HepG2 (cell line): ENCODE measurements at regions not wholly inside any gene's neighbourhood (a gene's known extent, or its start where the extent isn't known, plus 50 kb on each side); places are given as distances from the start of the nearest gene placed in this dataset.

Source experiments
- ATAC-seq: fragments of 200-7000 bp; cut with Tn5 transposase; 3 replicates; pipeline ENCODE4 v1.9.1; 2020; ENCODE audit warnings: mild to moderate bottlenecking, moderate library complexity
- BruUV-seq: library from RNA; stranded (reverse); fragments of 400-500 nt; replicated peaks from 2 replicates; lab custom pipeline; 2021; lab: Mats Ljungman, UMichigan
- CTCF ChIA-PET: fragments of 300-600 bp; formaldehyde crosslinking; extraction: SDS; loops from one replicate; lab custom pipeline; 2021; ENCODE audit warnings: low total read pairs, inconsistent platforms, low intra/inter-chr PET ratio; lab: Yijun Ruan, JAX
- POLR2A ChIA-PET: fragments of 350-600 bp; sonication (Branson Sonifier 250); formaldehyde crosslinking; loops from one replicate; lab custom pipeline; 2020; ENCODE audit warnings: antibody characterized with exemption, inconsistent platforms; lab: Yijun Ruan, JAX
- DNase-seq: peaks from one replicate; pipeline ENCODE4 v3.0.0-alpha.2; 2015; ENCODE audit warnings: low spot score
- FAIRE-seq: peaks from 3 replicates; lab custom pipeline; 2011; peaks lifted over from hg19 to GRCh38; lab: Jason Lieb, UNC
- H2AFZ ChIP-seq: one replicate; pipeline ENCODE4 v1.6.1; 2011; ENCODE audit warnings: low read length, inconsistent platforms
- H3K27ac ChIP-seq: fragments of 300-600 bp; 3 replicates; pipeline ENCODE4 v1.8.0; 2011; ENCODE audit warnings: mixed run types, mild to moderate bottlenecking, mixed read lengths, low read length, inconsistent platforms; ENCODE audit not compliant: insufficient read depth; ENCODE audit errors: extremely low read length
- H3K27me3 ChIP-seq, 2 experiments: fragments of 200-600 bp in 1 of 2; 2 replicates in 1 of 2; 3 replicates in 1 of 2; pipeline versions ENCODE4 v1.6.0 to v1.8.0; 2011; ENCODE audit warnings: low read length in 2 of 2, mild to moderate bottlenecking in 2 of 2, moderate library complexity in 2 of 2, inconsistent platforms in 1 of 2; ENCODE audit not compliant: insufficient read depth in 2 of 2, control insufficient read depth in 1 of 2
- H3K36me3 ChIP-seq, 2 experiments: fragments of 200-600 bp in 1 of 2; replicated peaks in 1 of 2; 2 replicates in 1 of 2; 3 replicates in 1 of 2; pipeline versions ENCODE4 v1.5.1 to v1.8.0; 2011; ENCODE audit warnings: low read length in 2 of 2, inconsistent platforms in 1 of 2; ENCODE audit not compliant: insufficient read depth in 2 of 2, control insufficient read depth in 1 of 2
- H3K4me1 ChIP-seq: 2 replicates; pipeline ENCODE4 v1.5.1; 2012; ENCODE audit warnings: low read length, inconsistent platforms; ENCODE audit not compliant: insufficient read depth
- H3K4me2 ChIP-seq: 2 replicates; pipeline ENCODE4 v1.6.0; 2011; ENCODE audit warnings: low read depth, low read length, inconsistent platforms
- H3K4me3 ChIP-seq, 3 experiments: fragments of 200-600 bp in 1 of 3; sonication (generic), shearing (Covaris generic) in 1 of 3; replicated peaks in 1 of 3; 2 replicates each; pipeline ENCODE4 v1.5.1; 2011 to 2016; ENCODE audit warnings: low read length in 3 of 3, inconsistent platforms in 2 of 3, low read depth in 2 of 3, mild to moderate bottlenecking in 2 of 3, control low read depth in 1 of 3, mixed read lengths in 1 of 3; ENCODE audit not compliant: insufficient read depth in 1 of 3
- H3K79me2 ChIP-seq: one replicate; pipeline ENCODE4 v1.6.1; 2011; ENCODE audit warnings: low read length, inconsistent platforms; ENCODE audit not compliant: insufficient read depth
- H3K9ac ChIP-seq: 2 replicates; pipeline ENCODE4 v1.6.0; 2011; ENCODE audit warnings: mild to moderate bottlenecking, low read depth, low read length, inconsistent platforms; ENCODE audit not compliant: insufficient read depth
- H3K9me3 ChIP-seq: 2 replicates; pipeline ENCODE4 v1.5.1; 2012; ENCODE audit warnings: mild to moderate bottlenecking, low read length
- H4K20me1 ChIP-seq: 2 replicates; pipeline ENCODE4 v1.6.0; 2011; ENCODE audit warnings: inconsistent platforms, mild to moderate bottlenecking, low read length, moderate library complexity; ENCODE audit not compliant: insufficient read depth
- CENPT ChIP-seq: sonication (generic); formaldehyde crosslinking; IDR thresholded peaks from 2 replicates; pipeline ENCODE4 v1.8.0; 2022; ENCODE audit warnings: low read depth, mild to moderate bottlenecking, moderate library complexity, missing genetic modification reagents
- GMEB2 ChIP-seq: IDR thresholded peaks from 2 replicates; pipeline ENCODE4 v1.6.1; 2016; ENCODE audit warnings: missing biosample characterization, missing genetic modification reagents, low read depth
- HNRNPH1 ChIP-seq: fragments of 200-400 bp; formaldehyde crosslinking; optimal IDR thresholded peaks from 2 replicates; pipeline ENCODE3; 2017; ENCODE audit warnings: mild to moderate bottlenecking, low read depth, low read length
- ISX ChIP-seq: sonication (generic); formaldehyde crosslinking; conservative IDR thresholded peaks from 2 replicates; pipeline ENCODE4 v1.5.0; 2020; ENCODE audit warnings: missing genetic modification reagents
- KDM5B ChIP-seq: sonication (generic); formaldehyde crosslinking; IDR thresholded peaks from 2 replicates; pipeline ENCODE4 v1.4.0; 2020; ENCODE audit warnings: missing genetic modification reagents, mild to moderate bottlenecking, borderline replicate concordance
- KLF15 ChIP-seq: sonication (generic); formaldehyde crosslinking; IDR thresholded peaks from 2 replicates; pipeline ENCODE4 v1.8.1; 2023; ENCODE audit warnings: borderline replicate concordance, mild to moderate bottlenecking, inconsistent platforms, missing genetic modification reagents, mixed read lengths
- MAF1 ChIP-seq: sonication (generic); formaldehyde crosslinking; IDR thresholded peaks from 2 replicates; pipeline ENCODE4 v1.5.0; 2020; ENCODE audit warnings: missing genetic modification reagents, borderline replicate concordance
- RAD21 ChIP-seq: fragments of 450-650 bp; formaldehyde crosslinking; IDR thresholded peaks from 2 replicates; pipeline ENCODE4 v1.5.0; 2020; ENCODE audit warnings: mild to moderate bottlenecking
- TBL1XR1 ChIP-seq: fragments of 150-350 bp; IDR thresholded peaks from 2 replicates; pipeline ENCODE4 v1.6.1; 2014; ENCODE audit warnings: borderline replicate concordance, low read length; ENCODE audit not compliant: partially characterized antibody
- TGIF2 ChIP-seq: IDR thresholded peaks from 2 replicates; pipeline ENCODE4 v1.6.1; 2016; ENCODE audit warnings: control low read depth, missing compliant biosample characterization
- ZFAT ChIP-seq: sonication (generic); formaldehyde crosslinking; conservative IDR thresholded peaks from 2 replicates; pipeline ENCODE4 v1.8.1; 2023; ENCODE audit warnings: missing genetic modification reagents, inconsistent platforms
- ZNF432 ChIP-seq: sonication (generic); formaldehyde crosslinking; IDR thresholded peaks from 2 replicates; pipeline ENCODE4 v1.5.0; 2020; ENCODE audit warnings: missing genetic modification reagents, mild to moderate bottlenecking, borderline replicate concordance
- ZNF577 ChIP-seq: sonication (generic); formaldehyde crosslinking; IDR thresholded peaks from 2 replicates; pipeline ENCODE4 v1.4.0; 2020; ENCODE audit warnings: mild to moderate bottlenecking, low read depth, missing genetic modification reagents, borderline replicate concordance
- ZNF605 ChIP-seq: sonication (generic); formaldehyde crosslinking; IDR thresholded peaks from 2 replicates; pipeline ENCODE4 v1.8.0; 2022; ENCODE audit warnings: mild to moderate bottlenecking, missing genetic modification reagents
- ZNF615 ChIP-seq: sonication (generic); formaldehyde crosslinking; IDR thresholded peaks from 2 replicates; pipeline ENCODE4 v1.5.0; 2020; ENCODE audit warnings: mild to moderate bottlenecking, missing genetic modification reagents, borderline replicate concordance
- ZNF619 ChIP-seq: sonication (generic); formaldehyde crosslinking; IDR thresholded peaks from 2 replicates; pipeline ENCODE4 v1.4.0; 2020; ENCODE audit warnings: mild to moderate bottlenecking, missing genetic modification reagents
- ZSCAN9 ChIP-seq: IDR thresholded peaks from 2 replicates; pipeline ENCODE4 v1.6.1; 2016; ENCODE audit warnings: borderline replicate concordance
- WGBS: methylation state at CpG from one replicate; pipeline ENCODE4 v1.1.6; 2017; ENCODE audit warnings: low lambda C conversion rate; 5-methylcytosine and 5-hydroxymethylcytosine counted together
- in situ Hi-C: cut with HindIII; loops from 2 replicates; pipeline ENCODE4 v1.10.0; 2017; ENCODE audit warnings: low pct_unique_long_range_greater_than_20kb; ENCODE audit not compliant: extremely low pct_ligation_motif_present
- intact Hi-C: fragments of 100-400 bp; cut with micrococcal nuclease; formaldehyde crosslinking; loops from one replicate; pipeline ENCODE4 v1.10.0; 2022; ENCODE audit not compliant: unreplicated experiment

- in situ Hi-C loops: no loop called here
- H3K9me3 ChIP-seq: no peaks in the 10 kb centered on the region
- H2AFZ ChIP-seq: no peak overlapping the region
- ATAC-seq (no peak), FAIRE-seq (no peak), DNase-seq (no peak)
- H3K27me3 ChIP-seq: no peaks in the 10 kb centered on the region
- TF ChIP-seq TBL1XR1: no peak
- TF ChIP-seq TGIF2 (CRISPR knock-in tag): no peak
- no peak for TF ChIP-seq KDM5B (CRISPR knock-in tag)
- no peak for TF ChIP-seq HNRNPH1
- TF ChIP-seq ZNF432: no peak
- TF ChIP-seq CENPT (CRISPR knock-in tag): no peak
- no peak for TF ChIP-seq ISX (CRISPR knock-in tag)
- TF ChIP-seq ZNF605 (CRISPR knock-in tag): no peak
- TF ChIP-seq ZFAT (CRISPR knock-in tag): no peak
- no peak for TF ChIP-seq ZNF577 (CRISPR knock-in tag)
- TF ChIP-seq KLF15 (CRISPR knock-in tag): no peak
- TF ChIP-seq ZSCAN9: no peak
- no peak for TF ChIP-seq GMEB2 (CRISPR knock-in tag)
- no peak for TF ChIP-seq ZNF615
- TF ChIP-seq MAF1 (CRISPR knock-in tag): no peak
- TF ChIP-seq RAD21 (CRISPR knock-in tag): no peak
- no peak for TF ChIP-seq ZNF619 (CRISPR knock-in tag)
- H3K27ac ChIP-seq: no peak overlapping the region
- H3K4me3 ChIP-seq: no peak overlapping the region
- intact Hi-C loops: no loop called here
- no TSS peak for BruUV-seq
- no peak overlapping the region for H3K4me2 ChIP-seq
- H3K79me2 ChIP-seq: no peaks in the 10 kb centered on the region
- no peaks in the 10 kb centered on the region for H3K36me3 ChIP-seq
- WGBS: 9% methylated on average over 3 of the region's 3 CpGs
- no peaks in the 10 kb centered on the region for H4K20me1 ChIP-seq
- ChIA-PET POLR2A (no interaction called here), CTCF (no interaction called here)
- H3K9ac ChIP-seq: no peak overlapping the region
- no peaks in the 10 kb centered on the region for H3K4me1 ChIP-seq
Observed at GRCh38 chr2:118687192-118687591, 160.3 kb downstream of the EN1 start.
